SU-DHL-6 (cell line): ENCODE measurements at regions not wholly inside any gene's neighbourhood (a gene's known extent, or its start where the extent isn't known, plus 50 kb on each side); places are given as distances from the start of the nearest gene placed in this dataset.

ENCODE experiments used
- H2AFZ ChIP-seq: fragments of 200-600 bp; sonication (generic); 2 replicates; pipeline ENCODE4 v1.6.1; 2014; ENCODE audit warnings: low read depth, mild to moderate bottlenecking, moderate library complexity, mixed read lengths, antibody characterized with exemption, low read length; ENCODE audit not compliant: severe bottlenecking
- H3F3A ChIP-seq: fragments of 200-600 bp; shearing (Covaris generic); 2 replicates; pipeline ENCODE4 v1.6.0; 2016; ENCODE audit warnings: antibody characterized with exemption, mild to moderate bottlenecking; ENCODE audit not compliant: insufficient read depth
- H3K27ac ChIP-seq: fragments of 200-600 bp; sonication (generic); 2 replicates; pipeline ENCODE4 v1.5.1; 2016; ENCODE audit warnings: low read depth, mild to moderate bottlenecking, low read length, moderate library complexity, mixed read lengths
- H3K27me3 ChIP-seq: fragments of 200-600 bp; sonication (generic), shearing (Covaris generic); 2 replicates; pipeline ENCODE4 v1.6.0; 2014; ENCODE audit warnings: mild to moderate bottlenecking, low read length
- H3K36me3 ChIP-seq: fragments of 200-600 bp; sonication (generic); 2 replicates; pipeline ENCODE4 v1.6.1; 2014; ENCODE audit warnings: mild to moderate bottlenecking, low read length, mixed read lengths
- H3K4me2 ChIP-seq: fragments of 300-600, 200-600 bp; shearing (Covaris generic), sonication (generic); 2 replicates; pipeline ENCODE4 v1.6.0; 2014; ENCODE audit warnings: low read length, low read depth, mild to moderate bottlenecking; ENCODE audit not compliant: poor library complexity, severe bottlenecking
- H3K4me3 ChIP-seq: fragments of 200-600 bp; sonication (generic); 2 replicates; pipeline ENCODE4 v1.5.1; 2014; ENCODE audit warnings: antibody characterized with exemption, low read length, mild to moderate bottlenecking, mixed read lengths; ENCODE audit not compliant: insufficient read depth, poor library complexity, severe bottlenecking
- H3K79me2 ChIP-seq: fragments of 200-600 bp; sonication (generic); 2 replicates; pipeline ENCODE4 v1.6.1; 2014; ENCODE audit warnings: mild to moderate bottlenecking, low read length, moderate library complexity; ENCODE audit not compliant: insufficient read depth
- H3K9ac ChIP-seq: fragments of 200-600 bp; sonication (generic); 2 replicates; pipeline ENCODE4 v1.7.0; 2014; ENCODE audit warnings: mild to moderate bottlenecking, low read length
- H3K9me2 ChIP-seq: fragments of 200-600 bp; sonication (generic); replicated peaks from 2 replicates; pipeline ENCODE4 v1.6.1; 2014; ENCODE audit warnings: low read length; ENCODE audit not compliant: insufficient read depth
- H3K9me3 ChIP-seq: fragments of 200-600 bp; sonication (generic); 2 replicates; pipeline ENCODE4 v1.6.1; 2014; ENCODE audit warnings: low read length, mixed read lengths; ENCODE audit not compliant: insufficient read depth
- H4K20me1 ChIP-seq: fragments of 200-600 bp; sonication (generic); 2 replicates; pipeline ENCODE4 v1.6.1; 2014; ENCODE audit warnings: low read depth, mild to moderate bottlenecking, antibody characterized with exemption, low read length, moderate library complexity, mixed read lengths
- CTCF ChIP-seq: fragments of 200-600 bp; sonication (generic); IDR thresholded peaks from one replicate; pipeline ENCODE4 v1.5.1; 2017; ENCODE audit warnings: antibody characterized with exemption, mild to moderate bottlenecking, low read length, moderate library complexity; ENCODE audit not compliant: insufficient read depth, poor library complexity, severe bottlenecking
- EZH2phosphoT487 ChIP-seq: fragments of 200-600 bp; sonication (generic), shearing (Covaris generic); conservative IDR thresholded peaks from 2 replicates; pipeline ENCODE4 v1.6.1; 2018; ENCODE audit warnings: mild to moderate bottlenecking, antibody characterized with exemption, low read length, moderate library complexity, mixed read lengths

- no peaks in the 10 kb centered on the region for H3K79me2 ChIP-seq
- no peaks in the 10 kb centered on the region for H3F3A ChIP-seq
- no peaks in the 10 kb centered on the region for H4K20me1 ChIP-seq
- TF ChIP-seq CTCF = no peak
- no peak for TF ChIP-seq EZH2phosphoT487
- no peak overlapping the region for H3K27ac ChIP-seq
- H3K4me3 ChIP-seq = no peak overlapping the region
- no peak overlapping the region for H3K4me2 ChIP-seq
- no peaks in the 10 kb centered on the region for H3K9me3 ChIP-seq
- no peak overlapping the region for H2AFZ ChIP-seq
- no peaks in the 10 kb centered on the region for H3K27me3 ChIP-seq
- H3K36me3 ChIP-seq = no peaks in the 10 kb centered on the region
- no peak overlapping the region for H3K9ac ChIP-seq
- no peaks in the 10 kb centered on the region for H3K9me2 ChIP-seq
Observed at GRCh38 chr14:76974365-76974764, 54.1 kb downstream of the IRF2BPL start.

- Histone ChIP-seq H3K4me3 (no peak overlapping the region), H2AFZ (no peak overlapping the region)
- no peak for TF ChIP-seq EZH2phosphoT487
- no peak for TF ChIP-seq CTCF
Observed at GRCh38 chr14:76971549-76971948, 57.0 kb downstream of the IRF2BPL start.

GRCh38 chr14:76968621-76969063 lies 59.9 kb downstream of the IRF2BPL start:
- no peak overlapping the region for H3K9ac ChIP-seq
- no peak overlapping the region for H3K4me2 ChIP-seq
- H3K9me3 ChIP-seq = no peaks in the 10 kb centered on the region
- TF ChIP-seq EZH2phosphoT487 (no peak), CTCF (no peak)
- no peaks in the 10 kb centered on the region for H3K27me3 ChIP-seq
- no peaks in the 10 kb centered on the region for H3K36me3 ChIP-seq
- no peaks in the 10 kb centered on the region for H3K9me2 ChIP-seq
- no peak overlapping the region for H3K4me3 ChIP-seq
- no peaks in the 10 kb centered on the region for H3F3A ChIP-seq
- H3K27ac ChIP-seq = no peak overlapping the region
- H3K79me2 ChIP-seq = no peaks in the 10 kb centered on the region
- no peak overlapping the region for H2AFZ ChIP-seq
- no peaks in the 10 kb centered on the region for H4K20me1 ChIP-seq

More at GRCh38 chr14:76971549-76971948, 57.0 kb downstream of the IRF2BPL start:
- H3K79me2 ChIP-seq = no peaks in the 10 kb centered on the region
- no peaks in the 10 kb centered on the region for H3K36me3 ChIP-seq
- no peaks in the 10 kb centered on the region for H3K9me3 ChIP-seq
- no peak overlapping the region for H3K4me2 ChIP-seq
- no peaks in the 10 kb centered on the region for H3K9me2 ChIP-seq
- no peak overlapping the region for H3K27ac ChIP-seq
- H3K9ac ChIP-seq = no peak overlapping the region
- H3F3A ChIP-seq = no peaks in the 10 kb centered on the region
- H4K20me1 ChIP-seq = no peaks in the 10 kb centered on the region
- H3K27me3 ChIP-seq = no peaks in the 10 kb centered on the region
